ENCODE measurements at regions not wholly inside any gene's neighbourhood (a gene's known extent, or its start where the extent isn't known, plus 50 kb on each side); places are given as distances from the start of the nearest gene placed in this dataset.

- WGBS, 2 donors, result 39 to 42% methylated on average over 7 of the region's 7 CpGs
- no peak for TF ChIP-seq CTCF (IDR thresholded peaks at IDR 0.05; ENCODE audit: control extremely low read depth, extremely low read depth)
- H3K9me3 ChIP-seq (ENCODE audit: control insufficient read depth in 4 of 4, insufficient read depth in 3 of 4, low read length in 3 of 4), result peaks cover 0 to 8% (median 0%) of the 10 kb centered on the region in 4 donors
- H3K4me3 ChIP-seq, result no peak overlapping the region
- no peak overlapping the region for H3K27ac ChIP-seq (ENCODE audit: low read depth in 1 of 2, low read length in 1 of 2)
- no peak for ATAC-seq (ENCODE audit: insufficient read depth, low FRiP score)
- H3K4me1 ChIP-seq (ENCODE audit: control insufficient read depth in 5 of 5, insufficient read depth in 5 of 5, low read length in 5 of 5), result peaks cover 0 to 10% (median 3%) of the 10 kb centered on the region in 5 donors
- no peak overlapping the region for H3K9ac ChIP-seq (ENCODE audit: insufficient read depth in 1 of 2, low read length in 2 of 2)
- DNase-seq, result peak in 1 of 3 donors; percentile 36
- no peaks in the 10 kb centered on the region for H3K27me3 ChIP-seq (ENCODE audit: control insufficient read depth in 3 of 3, insufficient read depth in 3 of 3, low read length in 2 of 3)
- no peaks in the 10 kb centered on the region for H3K36me3 ChIP-seq (ENCODE audit: control insufficient read depth in 4 of 4, insufficient read depth in 4 of 4, low read length in 4 of 4)
Observed at GRCh38 chr15:66923438-66923881, 141.9 kb upstream of the SMAD3 start.

- ATAC-seq (ENCODE audit: insufficient read depth, low FRiP score) (no peak), DNase-seq (no peak)
- no peak overlapping the region for H3K4me3 ChIP-seq
- peaks cover 0 to 8% (median 0%) of the 10 kb centered on the region in 4 donors for H3K9me3 ChIP-seq (ENCODE audit: control insufficient read depth in 4 of 4, insufficient read depth in 3 of 4, low read length in 3 of 4)
- no peak for TF ChIP-seq CTCF (IDR thresholded peaks at IDR 0.05; ENCODE audit: control extremely low read depth, extremely low read depth)
- peaks cover 2 to 10% (median 3%) of the 10 kb centered on the region in 5 donors for H3K4me1 ChIP-seq (ENCODE audit: control insufficient read depth in 5 of 5, insufficient read depth in 5 of 5, low read length in 5 of 5)
- no peak overlapping the region for H3K27ac ChIP-seq (ENCODE audit: low read depth in 1 of 2, low read length in 1 of 2)
- no peak overlapping the region for H3K9ac ChIP-seq (ENCODE audit: insufficient read depth in 1 of 2, low read length in 2 of 2)
- H3K36me3 ChIP-seq (ENCODE audit: control insufficient read depth in 4 of 4, insufficient read depth in 4 of 4, low read length in 4 of 4), result no peaks in the 10 kb centered on the region
- 83 to 91% methylated on average over 3 of the region's 3 CpGs for WGBS, 2 donors
- no peaks in the 10 kb centered on the region for H3K27me3 ChIP-seq (ENCODE audit: control insufficient read depth in 3 of 3, insufficient read depth in 3 of 3, low read length in 2 of 3)
Observed at GRCh38 chr15:66924889-66925288, 140.5 kb upstream of the SMAD3 start.

- Histone ChIP-seq H3K27ac (ENCODE audit: low read depth in 1 of 2, low read length in 1 of 2) (no peak overlapping the region), H3K4me1 (ENCODE audit: control insufficient read depth in 5 of 5, insufficient read depth in 5 of 5, low read length in 5 of 5) (peaks cover 3 to 10% (median 5%) of the 10 kb centered on the region in 5 donors), H3K9ac (ENCODE audit: insufficient read depth in 1 of 2, low read length in 2 of 2) (no peak overlapping the region), H3K27me3 (ENCODE audit: control insufficient read depth in 3 of 3, insufficient read depth in 3 of 3, low read length in 2 of 3) (no peaks in the 10 kb centered on the region), H3K9me3 (ENCODE audit: control insufficient read depth in 4 of 4, insufficient read depth in 3 of 4, low read length in 3 of 4) (peaks cover 0 to 8% (median 0%) of the 10 kb centered on the region in 4 donors), H3K4me3 (no peak overlapping the region), H3K36me3 (ENCODE audit: control insufficient read depth in 4 of 4, insufficient read depth in 4 of 4, low read length in 4 of 4) (no peaks in the 10 kb centered on the region)
- TF ChIP-seq CTCF (IDR thresholded peaks at IDR 0.05; ENCODE audit: control extremely low read depth, extremely low read depth), result no peak
- ATAC-seq (ENCODE audit: insufficient read depth, low FRiP score) (no peak), DNase-seq (no peak)
- 77 to 88% methylated on average over 4 of the region's 4 CpGs for WGBS, 2 donors
Observed at GRCh38 chr15:66925721-66926120, 139.7 kb upstream of the SMAD3 start.
